Stimulated activated naive B cell treated with anti-CD40 and anti-IgM and Interleukin-4, amounts not matched to agents 10 μg/mL and 1 μg/mL and 100 μg/mL, for 72 hours (primary cell): ENCODE measurements at regions not wholly inside any gene's neighbourhood (a gene's known extent, or its start where the extent isn't known, plus 50 kb on each side); places are given as distances from the start of the nearest gene placed in this dataset.

ENCODE experiments used
- ATAC-seq, 2 donors: fragments of 150-1000 bp; cut with Tn5 transposase; replicated peaks; 2 replicates each; pipeline ENCODE4 v1.10.0; 2021; ENCODE audit warnings: moderate library complexity in 1 of 2
- DNase-seq: peaks from one replicate; pipeline ENCODE4 v3.0.0; 2021
- H3K27ac Mint-ChIP-seq: one replicate; pipeline ENCODE4 v1.8.0; 2022; ENCODE audit warnings: mild to moderate bottlenecking, mixed read lengths
- H3K27me3 Mint-ChIP-seq, 2 donors: one replicate each; pipeline ENCODE4 v1.8.0; 2022; ENCODE audit warnings: mixed read lengths in 2 of 2
- H3K36me3 Mint-ChIP-seq, 2 donors: one replicate each; pipeline ENCODE4 v1.8.0; 2022; ENCODE audit warnings: mixed read lengths in 2 of 2, mild to moderate bottlenecking in 1 of 2
- H3K4me1 Mint-ChIP-seq, 2 donors: one replicate each; pipeline ENCODE4 v1.8.0; 2022; ENCODE audit warnings: mixed read lengths in 2 of 2, mild to moderate bottlenecking in 1 of 2
- H3K4me3 Mint-ChIP-seq, 2 donors: one replicate each; pipeline ENCODE4 v1.8.0; 2022; ENCODE audit warnings: mild to moderate bottlenecking in 2 of 2, mixed read lengths in 2 of 2, moderate library complexity in 1 of 2
- H3K9me3 Mint-ChIP-seq, 2 donors: one replicate each; pipeline ENCODE4 v1.8.0; 2022; ENCODE audit warnings: mixed read lengths in 2 of 2, mild to moderate bottlenecking in 1 of 2

DNA sequence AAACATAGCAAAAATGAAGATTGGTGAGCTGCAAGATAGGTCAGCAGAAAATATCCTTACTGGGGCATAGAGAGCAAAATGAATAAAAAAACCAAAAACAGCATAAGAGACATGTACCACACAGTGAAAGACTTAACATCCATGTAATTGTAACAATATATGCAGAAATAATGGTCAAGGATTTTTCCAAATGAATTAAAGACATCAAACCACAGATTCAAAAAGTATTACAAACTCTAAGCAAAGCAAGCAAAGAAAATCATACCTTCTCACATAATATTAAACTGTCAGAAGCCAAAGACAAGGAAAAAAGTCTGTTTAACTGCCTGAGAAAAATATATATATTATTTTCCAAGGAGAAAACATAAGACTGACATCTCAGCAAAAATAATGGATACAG, 111.3 kb downstream of the MIS18A start:
- H3K27me3 Mint-ChIP-seq: peaks cover 27 to 49% of the 10 kb centered on the region in 2 donors
- no peak overlapping the region for H3K4me3 Mint-ChIP-seq
- H3K9me3 Mint-ChIP-seq: peaks cover 4 to 5% of the 10 kb centered on the region in 2 donors
- H3K4me1 Mint-ChIP-seq: no peaks in the 10 kb centered on the region
- no peaks in the 10 kb centered on the region for H3K36me3 Mint-ChIP-seq
- ATAC-seq: no peak
- H3K27ac Mint-ChIP-seq: no peak overlapping the region
- no peak for DNase-seq

DNA sequence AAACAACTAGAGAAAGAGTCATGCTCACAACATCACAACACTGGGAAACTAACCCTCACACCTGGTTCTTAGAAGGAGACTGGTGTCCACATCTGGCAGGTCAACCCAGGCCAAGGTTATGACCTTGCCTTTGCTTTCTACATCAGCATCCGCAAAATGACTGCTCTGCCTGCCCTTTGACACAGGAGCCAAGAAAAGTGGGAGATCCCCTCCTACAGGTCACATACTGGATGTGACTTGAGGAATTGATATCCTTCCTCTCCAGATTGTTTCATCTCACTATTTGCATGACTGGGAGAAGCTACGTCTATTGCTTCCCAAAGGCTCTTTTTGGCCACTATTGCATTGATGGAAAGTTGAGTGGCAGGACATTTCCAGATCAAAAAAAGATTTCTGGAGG, 115.5 kb downstream of the MIS18A start:
- no peak for DNase-seq
- Mint-ChIP-seq H3K9me3 (peaks cover 3 to 4% of the 10 kb centered on the region in 2 donors), H3K4me1 (no peaks in the 10 kb centered on the region), H3K36me3 (no peaks in the 10 kb centered on the region), H3K4me3 (no peak overlapping the region), H3K27ac (no peak overlapping the region), H3K27me3 (peaks cover 20 to 43% of the 10 kb centered on the region in 2 donors)
- ATAC-seq: no peak

DNA sequence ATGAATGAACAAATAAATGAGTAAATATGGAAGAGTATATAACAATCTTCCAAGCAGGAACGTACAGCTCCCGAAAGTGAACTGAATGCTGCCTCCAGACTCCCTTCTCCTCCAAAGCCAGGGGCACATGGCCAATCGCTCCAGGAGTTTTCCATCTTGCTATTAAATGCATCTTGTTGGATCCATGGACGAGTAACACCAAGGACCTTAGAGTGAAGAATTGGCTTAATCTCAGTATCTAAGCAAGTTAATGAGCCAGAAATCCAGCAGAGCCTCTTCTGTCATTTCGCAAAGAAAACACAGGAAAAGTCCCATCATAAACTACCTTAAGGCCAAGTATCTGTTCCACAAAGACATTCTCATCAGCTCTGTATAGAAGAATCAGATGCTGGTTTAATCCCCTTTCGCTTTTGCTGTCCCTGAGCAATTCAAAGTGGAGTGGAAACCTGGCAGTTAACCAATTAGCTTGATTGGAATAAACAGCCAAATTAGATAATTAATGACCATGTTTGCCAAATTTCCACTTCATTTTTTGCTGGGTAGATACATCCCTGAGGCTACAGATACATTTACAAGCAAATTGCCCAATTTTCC, 116.0 kb downstream of the MIS18A start:
- H3K9me3 Mint-ChIP-seq: peaks cover 3 to 4% of the 10 kb centered on the region in 2 donors
- no peaks in the 10 kb centered on the region for H3K4me1 Mint-ChIP-seq
- H3K27ac Mint-ChIP-seq: no peak overlapping the region
- no peaks in the 10 kb centered on the region for H3K36me3 Mint-ChIP-seq
- DNase-seq (no peak), ATAC-seq (no peak)
- H3K4me3 Mint-ChIP-seq: no peak overlapping the region
- peaks cover 20 to 40% of the 10 kb centered on the region in 2 donors for H3K27me3 Mint-ChIP-seq

DNA sequence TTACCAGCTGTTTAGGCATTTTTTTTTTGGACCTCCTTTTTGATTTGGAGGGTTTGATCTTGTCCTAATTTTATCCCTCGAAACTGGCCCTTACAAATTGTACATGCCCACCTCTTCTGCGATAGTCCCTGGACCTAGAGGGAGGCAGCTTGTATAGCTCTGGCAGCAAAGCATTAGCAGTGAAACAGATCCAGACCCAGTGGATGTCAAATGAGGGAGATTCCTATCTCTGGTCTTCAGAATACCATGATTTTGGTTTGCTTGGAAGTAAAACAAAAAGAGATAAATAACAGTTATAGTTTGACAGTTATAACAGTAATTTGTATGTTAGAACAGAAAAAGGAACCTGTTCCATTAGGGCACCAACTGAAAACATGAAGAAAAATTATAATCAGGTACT, 123.6 kb downstream of the MIS18A start:
- Mint-ChIP-seq H3K27me3 (peaks cover 0 to 6% of the 10 kb centered on the region in 2 donors), H3K27ac (no peak overlapping the region), H3K9me3 (no peaks in the 10 kb centered on the region), H3K4me3 (no peak overlapping the region), H3K4me1 (no peaks in the 10 kb centered on the region), H3K36me3 (no peaks in the 10 kb centered on the region)
- DNase-seq (no peak), ATAC-seq (no peak)

DNA sequence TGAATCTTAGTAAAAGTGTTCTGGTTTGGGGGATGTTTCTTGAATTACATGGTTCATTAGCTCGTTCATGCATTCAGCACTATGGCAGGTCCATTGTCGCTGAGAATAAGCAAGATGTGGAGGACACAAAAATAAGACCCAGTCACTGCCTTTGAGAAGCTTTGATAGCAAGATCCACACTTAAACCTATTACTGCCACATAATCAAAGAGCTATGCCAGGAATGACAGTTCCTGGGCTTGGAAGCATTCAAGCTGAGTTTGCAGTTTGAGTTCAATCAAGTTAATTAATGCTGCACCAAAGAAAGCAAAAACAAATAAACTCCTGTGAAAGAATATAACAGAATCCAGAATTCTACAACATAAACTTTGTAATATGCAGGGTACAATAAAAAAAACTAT, 131.8 kb downstream of the MIS18A start:
- DNase-seq (no peak), ATAC-seq (no peak)
- H3K27ac Mint-ChIP-seq: no peak overlapping the region
- peaks cover 2 to 4% of the 10 kb centered on the region in 2 donors for H3K27me3 Mint-ChIP-seq
- H3K4me1 Mint-ChIP-seq: no peaks in the 10 kb centered on the region
- H3K36me3 Mint-ChIP-seq: no peaks in the 10 kb centered on the region
- no peak overlapping the region for H3K4me3 Mint-ChIP-seq
- H3K9me3 Mint-ChIP-seq: peaks cover 0 to 1% of the 10 kb centered on the region in 2 donors

DNA sequence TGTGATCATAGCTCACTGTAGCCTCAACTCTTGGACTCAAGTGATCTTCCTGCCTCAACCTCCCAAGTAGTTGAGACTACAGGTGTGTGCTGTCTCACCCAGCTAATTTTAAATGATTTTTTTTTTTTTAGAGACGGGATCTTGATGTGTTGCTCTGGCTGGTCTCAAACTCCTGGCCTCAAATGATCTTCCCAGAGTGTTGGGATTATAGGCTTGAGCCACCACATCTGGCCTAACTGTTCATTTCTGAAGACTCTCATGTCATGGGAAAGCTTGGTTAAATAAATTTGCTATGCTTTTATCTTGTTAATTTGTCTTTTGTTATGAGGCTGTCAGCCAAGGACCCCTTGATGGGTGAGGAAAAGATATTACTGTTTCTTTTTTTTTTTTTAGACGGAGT, 134.0 kb downstream of the MIS18A start:
- H3K27ac Mint-ChIP-seq: no peak overlapping the region
- peaks cover 4 to 5% of the 10 kb centered on the region in 2 donors for H3K27me3 Mint-ChIP-seq
- DNase-seq (no peak), ATAC-seq (no peak)
- no peak overlapping the region for H3K4me3 Mint-ChIP-seq
- H3K36me3 Mint-ChIP-seq: no peaks in the 10 kb centered on the region
- H3K4me1 Mint-ChIP-seq: no peaks in the 10 kb centered on the region
- H3K9me3 Mint-ChIP-seq: peaks cover 0 to 1% of the 10 kb centered on the region in 2 donors

DNA sequence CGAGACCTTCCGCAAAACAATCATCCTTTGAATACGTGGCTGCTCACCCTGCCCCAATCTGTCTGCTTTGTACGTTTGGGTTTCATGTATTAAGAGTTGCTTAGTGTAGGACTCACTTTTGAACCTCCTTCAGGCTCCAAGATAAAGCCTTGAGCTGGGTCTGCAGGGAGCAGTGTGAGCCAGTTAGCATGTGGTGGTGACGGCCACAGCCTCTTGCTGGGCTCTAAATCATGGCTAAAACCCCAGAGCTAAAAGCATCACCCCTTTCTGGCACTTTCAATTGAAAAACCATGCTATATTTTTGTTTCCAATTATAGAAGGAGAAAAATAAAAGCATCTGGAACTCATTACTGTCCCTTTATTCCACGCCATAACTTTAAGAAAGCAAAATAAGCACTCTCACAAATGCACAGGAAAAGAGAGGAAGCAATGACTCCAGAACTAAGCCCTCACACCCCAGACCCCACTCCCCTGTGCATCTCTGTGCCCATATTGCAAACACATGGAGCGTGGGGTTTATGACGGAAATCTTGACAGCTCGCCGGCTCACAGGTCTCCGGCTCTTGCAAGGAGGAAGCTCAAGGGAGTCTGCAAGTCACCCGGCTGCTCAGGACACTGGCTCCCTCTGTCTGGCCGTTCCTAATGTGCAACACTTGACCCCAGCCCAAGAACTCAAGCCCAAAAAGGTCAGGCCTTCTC, 135.5 kb downstream of the MIS18A start:
- no peak overlapping the region for H3K27ac Mint-ChIP-seq
- no peaks in the 10 kb centered on the region for H3K36me3 Mint-ChIP-seq
- H3K4me3 Mint-ChIP-seq: no peak overlapping the region
- H3K27me3 Mint-ChIP-seq: peaks cover 4 to 5% of the 10 kb centered on the region in 2 donors
- peaks cover 0 to 1% of the 10 kb centered on the region in 2 donors for H3K9me3 Mint-ChIP-seq
- ATAC-seq (no peak), DNase-seq (no peak)
- H3K4me1 Mint-ChIP-seq: no peaks in the 10 kb centered on the region

DNA sequence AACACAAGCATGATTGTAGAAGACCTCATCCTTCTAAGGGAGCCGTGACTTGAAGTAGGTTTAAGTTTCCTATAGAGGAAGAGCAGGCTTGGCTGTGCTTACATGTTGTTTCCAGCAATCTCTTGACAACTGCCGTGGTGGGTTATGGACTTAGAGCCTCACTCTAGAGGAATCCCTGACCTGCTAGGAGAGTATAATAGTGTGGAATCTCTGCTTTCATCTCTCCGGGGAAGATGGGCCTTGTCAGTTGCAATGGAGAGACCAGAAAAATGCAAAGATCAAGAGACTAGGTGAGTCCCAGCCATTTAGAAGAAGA, 137.6 kb downstream of the MIS18A start:
- H3K27ac Mint-ChIP-seq: no peak overlapping the region
- H3K36me3 Mint-ChIP-seq: no peaks in the 10 kb centered on the region
- H3K4me1 Mint-ChIP-seq: no peaks in the 10 kb centered on the region
- ATAC-seq (no peak), DNase-seq (no peak)
- peaks cover 4% of the 10 kb centered on the region in 2 donors for H3K9me3 Mint-ChIP-seq
- peaks cover 4 to 5% of the 10 kb centered on the region in 2 donors for H3K27me3 Mint-ChIP-seq
- no peak overlapping the region for H3K4me3 Mint-ChIP-seq

DNA sequence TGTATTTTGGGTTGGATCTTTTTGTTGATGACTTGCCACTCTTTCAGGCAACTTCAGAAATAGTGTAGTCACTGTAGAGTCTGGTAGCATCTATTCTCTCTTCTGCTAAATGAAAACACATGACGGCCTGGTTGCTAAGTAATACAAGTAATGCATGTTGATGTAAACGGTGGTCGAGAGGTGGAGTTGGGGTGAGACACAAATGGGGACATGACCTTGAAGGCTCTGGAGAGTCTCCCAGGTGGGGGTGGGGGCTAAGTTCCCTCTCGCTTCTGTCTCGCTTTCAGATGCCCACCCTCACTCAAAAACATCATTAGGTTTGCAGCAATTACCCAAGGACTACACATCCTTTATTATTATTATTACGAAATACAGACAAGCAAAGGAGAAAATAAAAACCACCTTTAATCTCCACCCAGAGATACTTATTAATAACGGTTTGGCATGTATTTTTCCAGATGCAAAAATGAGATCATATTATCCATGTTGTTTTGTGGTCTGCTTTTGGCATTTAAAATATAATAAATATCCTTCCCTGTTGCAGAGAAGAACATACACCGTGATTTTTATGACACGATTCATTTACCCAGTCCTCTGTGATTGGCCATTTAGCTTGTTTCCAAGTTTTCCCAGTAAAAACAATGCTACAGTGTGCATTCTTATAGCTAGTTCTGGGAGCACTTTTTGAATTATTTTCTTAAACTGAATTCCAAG, 138.1 kb downstream of the MIS18A start:
- peaks cover 3 to 4% of the 10 kb centered on the region in 2 donors for H3K9me3 Mint-ChIP-seq
- no peaks in the 10 kb centered on the region for H3K36me3 Mint-ChIP-seq
- H3K27me3 Mint-ChIP-seq: peaks cover 4 to 5% of the 10 kb centered on the region in 2 donors
- no peak overlapping the region for H3K27ac Mint-ChIP-seq
- H3K4me1 Mint-ChIP-seq: peaks cover 0 to 2% of the 10 kb centered on the region in 2 donors
- H3K4me3 Mint-ChIP-seq: no peak overlapping the region
- ATAC-seq (no peak), DNase-seq (no peak)

DNA sequence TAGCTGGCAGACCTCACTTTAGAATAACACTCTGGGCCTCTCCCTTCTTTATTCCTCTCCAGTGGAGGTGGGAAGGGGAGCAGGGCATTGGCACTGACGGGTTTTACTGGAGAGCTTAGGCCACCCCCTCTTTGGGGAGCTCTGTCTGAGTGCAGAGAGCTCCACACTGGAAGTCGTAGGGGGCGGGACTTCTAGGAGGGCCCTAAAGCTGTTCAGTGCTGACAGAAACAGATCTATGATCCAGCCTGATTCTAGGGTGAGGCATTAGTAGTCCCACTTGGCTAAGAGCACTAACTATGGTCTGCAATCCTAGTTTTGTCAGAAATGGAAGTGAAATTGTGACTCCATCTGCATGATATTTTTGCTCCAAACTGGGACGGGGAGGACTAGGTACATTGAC, 138.7 kb downstream of the MIS18A start:
- peaks cover 2 to 4% of the 10 kb centered on the region in 2 donors for H3K9me3 Mint-ChIP-seq
- peaks cover 0 to 2% of the 10 kb centered on the region in 2 donors for H3K4me1 Mint-ChIP-seq
- DNase-seq (no peak), ATAC-seq (no peak)
- no peaks in the 10 kb centered on the region for H3K36me3 Mint-ChIP-seq
- peaks cover 4 to 5% of the 10 kb centered on the region in 2 donors for H3K27me3 Mint-ChIP-seq
- no peak overlapping the region for H3K4me3 Mint-ChIP-seq
- no peak overlapping the region for H3K27ac Mint-ChIP-seq

DNA sequence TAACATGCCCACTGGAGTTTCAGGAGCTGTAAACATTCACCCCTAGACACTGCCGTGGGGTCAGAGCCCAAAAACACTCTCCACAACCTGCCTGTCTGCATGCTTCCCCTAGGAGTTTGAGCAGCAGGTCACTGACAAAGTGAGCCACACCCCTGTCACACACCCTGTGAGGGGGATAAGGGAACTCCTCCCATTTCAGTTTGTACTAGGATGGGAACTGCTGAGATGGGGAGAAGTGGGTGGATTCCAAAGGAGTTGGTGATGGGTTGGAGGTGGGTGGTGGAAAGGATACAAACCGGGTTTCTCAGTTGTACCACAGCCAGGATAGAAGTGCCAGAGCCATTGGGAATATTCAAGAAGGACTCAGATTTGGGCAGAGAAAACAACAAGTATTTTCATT, 140.2 kb downstream of the MIS18A start:
- no peak for DNase-seq
- peaks cover 0 to 2% of the 10 kb centered on the region in 2 donors for H3K4me1 Mint-ChIP-seq
- peaks cover 9 to 14% of the 10 kb centered on the region in 2 donors for H3K27me3 Mint-ChIP-seq
- H3K4me3 Mint-ChIP-seq: no peak overlapping the region
- ATAC-seq: no peak
- H3K9me3 Mint-ChIP-seq: peaks cover 2 to 4% of the 10 kb centered on the region in 2 donors
- no peak overlapping the region for H3K27ac Mint-ChIP-seq
- H3K36me3 Mint-ChIP-seq: no peaks in the 10 kb centered on the region

DNA sequence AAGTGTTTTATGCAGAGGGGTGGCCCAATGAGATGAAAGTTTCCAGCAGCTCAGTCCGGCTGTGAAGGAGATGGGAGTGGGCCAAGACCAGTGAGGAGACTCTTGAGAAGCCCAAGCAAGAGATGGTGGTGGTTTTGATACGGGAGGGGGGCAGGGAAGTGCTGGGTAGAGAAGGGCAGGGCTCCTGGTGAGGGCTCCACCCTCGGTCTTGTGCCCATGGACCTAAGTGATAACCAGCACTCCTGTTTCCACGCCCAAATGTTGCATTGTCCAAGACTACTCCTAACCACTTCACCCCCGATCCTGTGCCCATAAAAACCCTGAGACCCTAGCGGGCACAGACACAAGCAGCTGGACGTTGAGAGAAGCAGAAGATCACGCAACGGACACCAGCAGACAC, 140.9 kb downstream of the MIS18A start:
- DNase-seq: no peak
- Mint-ChIP-seq H3K9me3 (peaks cover 4 to 5% of the 10 kb centered on the region in 2 donors), H3K27ac (no peak overlapping the region), H3K36me3 (no peaks in the 10 kb centered on the region), H3K27me3 (peaks cover 12 to 19% of the 10 kb centered on the region in 2 donors), H3K4me1 (peaks cover 0 to 2% of the 10 kb centered on the region in 2 donors), H3K4me3 (no peak overlapping the region)
- ATAC-seq: no peak

DNA sequence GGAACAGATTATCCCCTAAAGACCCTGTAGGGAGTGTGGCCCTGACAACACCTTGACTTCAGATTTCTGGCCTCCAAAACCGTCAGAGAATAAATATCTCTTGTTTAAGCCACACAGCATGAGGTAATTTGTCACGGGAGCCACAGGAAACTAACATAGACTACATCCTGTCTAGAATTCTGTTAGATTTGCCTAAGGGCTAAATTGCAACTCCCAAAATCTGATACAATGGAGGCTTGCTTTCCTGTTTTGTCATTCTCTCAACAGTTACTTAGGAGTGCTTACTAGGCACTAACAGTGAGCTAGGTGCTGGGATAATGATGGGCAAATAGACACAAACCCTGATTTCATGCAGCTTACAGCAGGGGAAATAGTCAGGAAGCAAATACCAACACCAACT, 141.6 kb downstream of the MIS18A start:
- DNase-seq: no peak
- H3K4me3 Mint-ChIP-seq: no peak overlapping the region
- ATAC-seq: no peak
- peaks cover 0 to 2% of the 10 kb centered on the region in 2 donors for H3K4me1 Mint-ChIP-seq
- no peaks in the 10 kb centered on the region for H3K36me3 Mint-ChIP-seq
- H3K27me3 Mint-ChIP-seq: peaks cover 12 to 19% of the 10 kb centered on the region in 2 donors
- peak overlapping the region; percentile 37 for H3K27ac Mint-ChIP-seq
- H3K9me3 Mint-ChIP-seq: peaks cover 4 to 5% of the 10 kb centered on the region in 2 donors

DNA sequence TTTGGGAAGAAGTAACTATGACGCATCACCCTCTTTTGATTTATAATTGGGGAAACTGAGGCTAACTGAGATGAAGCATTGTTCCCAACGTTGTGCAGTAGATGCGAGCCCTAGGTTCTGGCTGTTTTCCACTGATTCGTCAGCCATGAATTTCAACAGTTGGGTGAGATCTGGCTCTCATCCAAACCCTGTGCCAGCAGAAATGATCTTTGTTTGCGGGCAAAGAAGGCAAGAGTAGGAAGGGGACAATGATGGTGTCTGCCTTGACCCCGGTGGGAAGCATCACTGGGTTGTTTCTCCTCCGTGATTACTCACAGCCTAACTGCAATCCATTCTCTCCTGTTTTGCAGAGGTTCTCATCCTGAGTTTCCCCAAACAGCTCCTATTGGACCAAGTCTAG, 142.3 kb downstream of the MIS18A start:
- H3K4me3 Mint-ChIP-seq: no peak overlapping the region
- no peaks in the 10 kb centered on the region for H3K36me3 Mint-ChIP-seq
- peaks cover 0 to 2% of the 10 kb centered on the region in 2 donors for H3K4me1 Mint-ChIP-seq
- H3K27ac Mint-ChIP-seq: no peak overlapping the region
- DNase-seq (no peak), ATAC-seq (no peak)
- H3K27me3 Mint-ChIP-seq: peaks cover 14 to 16% of the 10 kb centered on the region in 2 donors
- H3K9me3 Mint-ChIP-seq: peaks cover 5 to 8% of the 10 kb centered on the region in 2 donors
